ENCODE measurements at regions not wholly inside any gene's neighbourhood (a gene's known extent, or its start where the extent isn't known, plus 50 kb on each side); places are given as distances from the start of the nearest gene placed in this dataset.

GRCh38 chr7:3114917-3115316, 71.2 kb upstream of the CARD11 start:
- TF ChIP-seq ARNTL (CRISPR knock-in tag; IDR thresholded peaks at IDR 0.05; ENCODE audit: borderline replicate concordance, low read depth) (no peak), CSDC2 (CRISPR knock-in tag; IDR thresholded peaks at IDR 0.05) (no peak), PPARA (CRISPR knock-in tag; IDR thresholded peaks at IDR 0.05; ENCODE audit: borderline replicate concordance) (no peak), TSHZ2 (CRISPR knock-in tag; IDR thresholded peaks at IDR 0.05) (no peak), PATZ1 (CRISPR knock-in tag; IDR thresholded peaks at IDR 0.05; ENCODE audit: borderline replicate concordance) (no peak), BACH2 (CRISPR knock-in tag; IDR thresholded peaks at IDR 0.05; ENCODE audit: borderline replicate concordance) (no peak), ZFP3 (CRISPR knock-in tag; IDR thresholded peaks at IDR 0.05) (no peak), ZFP30 (CRISPR knock-in tag; IDR thresholded peaks at IDR 0.05) (no peak), CREB5 (CRISPR knock-in tag; IDR thresholded peaks at IDR 0.05; ENCODE audit: low read depth) (no peak), GLIS3 (CRISPR knock-in tag; IDR thresholded peaks at IDR 0.05) (no peak), RARB (CRISPR knock-in tag; IDR thresholded peaks at IDR 0.05) (no peak)

Data from SK-N-SH treated with all-trans-retinoic acid at 6 μM for 48 hours (cell line).